GM12891 (cell line): ENCODE measurements at regions not wholly inside any gene's neighbourhood (a gene's known extent, or its start where the extent isn't known, plus 50 kb on each side); places are given as distances from the start of the nearest gene placed in this dataset.

Source experiments
- DNase-seq: peaks from one replicate; pipeline ENCODE4 v3.0.0; 2011; ENCODE audit warnings: low spot score; ENCODE audit not compliant: insufficient read length
- FAIRE-seq: peaks from 2 replicates; lab custom pipeline; 2011; peaks lifted over from hg19 to GRCh38; lab: Jason Lieb, UNC
- PAX5 ChIP-seq: IDR thresholded peaks from 2 replicates; pipeline ENCODE4 v1.6.1; 2011; ENCODE audit warnings: low read length, moderate library complexity, mild to moderate bottlenecking; ENCODE audit not compliant: insufficient read depth, severe bottlenecking
- POLR2A ChIP-seq: IDR thresholded peaks from 2 replicates; pipeline ENCODE4 v1.6.1; 2011; ENCODE audit warnings: low read depth, low read length, control low read depth
- POLR2AphosphoS5 ChIP-seq: IDR thresholded peaks from 2 replicates; pipeline ENCODE4 v1.6.1; 2011; ENCODE audit warnings: low read depth, low read length, control low read depth
- POU2F2 ChIP-seq: IDR thresholded peaks from 2 replicates; pipeline ENCODE4 v1.6.1; 2011; ENCODE audit warnings: low read depth, mild to moderate bottlenecking, control low read depth, low read length, moderate library complexity
- SPI1 ChIP-seq: IDR thresholded peaks from 2 replicates; pipeline ENCODE4 v1.6.1; 2011; ENCODE audit warnings: low read depth, low read length, control low read depth
- TAF1 ChIP-seq: IDR thresholded peaks from 2 replicates; pipeline ENCODE4 v1.6.1; 2011; ENCODE audit warnings: low read depth, low read length, control low read depth

DNA sequence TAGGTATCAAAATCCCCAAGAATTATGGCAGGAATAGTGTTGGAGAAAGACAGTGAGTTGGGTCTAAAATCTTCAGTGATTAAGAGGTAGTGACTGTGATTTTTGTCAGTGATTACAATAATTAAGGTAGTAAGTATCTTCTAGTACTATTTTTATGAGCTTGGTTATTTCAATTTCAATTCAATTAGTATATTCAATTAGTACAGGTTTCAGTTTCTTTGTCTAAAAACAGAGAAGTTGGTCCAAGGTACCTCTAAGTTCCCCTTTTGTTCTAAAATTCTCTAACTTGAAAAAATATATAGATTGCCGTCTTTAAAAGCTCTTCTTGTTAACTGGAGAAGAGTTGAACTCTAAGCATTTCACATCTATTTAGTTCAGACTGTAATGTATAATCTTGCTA, 82.9 kb downstream of the OTUD1 start:
- TF ChIP-seq POU2F2 (no peak), POLR2A (no peak), POLR2AphosphoS5 (no peak), SPI1 (no peak), TAF1 (no peak), PAX5 (no peak)
- DNase-seq (no peak), FAIRE-seq (no peak)

DNA sequence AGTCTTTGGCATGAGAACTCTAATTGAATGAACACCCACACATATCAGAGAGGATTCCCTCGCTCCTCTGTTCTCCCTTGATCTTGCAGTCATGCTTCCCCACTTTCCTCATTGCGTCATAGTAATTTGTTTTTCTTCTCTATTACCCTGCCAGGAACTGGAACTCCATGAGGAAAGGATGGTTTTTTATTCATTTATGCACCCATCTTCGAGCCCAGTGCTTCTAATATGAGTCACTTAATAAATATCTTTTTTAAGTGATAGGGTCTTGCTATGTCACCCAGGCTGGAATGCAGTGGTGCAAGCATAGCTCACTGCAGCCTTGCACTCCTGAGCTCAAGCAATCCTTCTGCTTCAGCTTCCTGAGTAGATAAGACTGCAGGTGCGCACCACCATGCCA, 83.5 kb downstream of the OTUD1 start:
- no peak for DNase-seq
- FAIRE-seq: no peak
- TF ChIP-seq SPI1 (no peak), POU2F2 (no peak), POLR2A (no peak), TAF1 (no peak)

DNA sequence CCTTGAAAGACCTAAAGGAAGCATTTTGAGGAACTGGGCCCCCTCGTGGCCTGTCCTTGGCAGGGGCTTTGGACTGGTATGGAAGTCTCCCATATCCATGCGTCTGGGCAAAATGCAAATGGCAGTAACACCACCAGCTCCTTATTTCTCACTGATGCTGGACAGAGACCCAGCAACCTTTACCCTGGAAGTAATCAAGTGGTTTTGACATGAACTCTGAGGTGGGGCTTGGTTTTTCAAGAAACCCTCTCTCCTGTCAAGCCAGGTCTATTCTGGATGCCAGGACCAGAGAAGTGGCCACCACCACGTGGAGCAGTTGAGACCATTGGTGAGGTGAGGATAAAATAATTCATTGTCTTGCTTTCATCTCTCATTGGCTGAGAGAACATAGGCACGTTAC, 84.4 kb downstream of the OTUD1 start:
- FAIRE-seq: no peak
- TF ChIP-seq PAX5 (no peak), POU2F2 (no peak), SPI1 (0 out of 2 replicates have a peak, but pooled peaks have one; percentile 4), TAF1 (no peak), POLR2AphosphoS5 (no peak)
- no peak for DNase-seq

DNA sequence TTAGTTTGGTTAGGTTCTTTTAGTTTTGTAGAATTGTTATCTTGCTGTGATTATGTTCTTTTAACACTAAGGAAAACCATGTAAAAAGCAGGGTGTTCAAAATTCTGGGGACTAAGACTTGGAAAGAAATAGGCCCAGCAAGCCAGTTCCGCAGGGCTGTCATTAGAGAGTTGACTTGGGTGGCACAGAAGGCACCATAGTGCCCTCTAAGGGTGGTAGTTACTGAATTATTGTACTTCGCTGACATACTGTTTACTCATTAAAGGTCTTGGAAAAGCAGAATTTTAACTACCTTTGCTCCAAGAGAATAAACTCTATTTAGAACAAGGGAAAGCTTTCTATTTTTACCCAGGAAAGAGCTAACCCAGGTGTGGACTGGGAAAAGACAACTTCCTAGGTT, 86.5 kb downstream of the OTUD1 start:
- peak; percentile 9 for FAIRE-seq
- TF ChIP-seq TAF1 (no peak), POLR2AphosphoS5 (no peak), POU2F2 (no peak), PAX5 (no peak), SPI1 (no peak), POLR2A (no peak)
- no peak for DNase-seq

DNA sequence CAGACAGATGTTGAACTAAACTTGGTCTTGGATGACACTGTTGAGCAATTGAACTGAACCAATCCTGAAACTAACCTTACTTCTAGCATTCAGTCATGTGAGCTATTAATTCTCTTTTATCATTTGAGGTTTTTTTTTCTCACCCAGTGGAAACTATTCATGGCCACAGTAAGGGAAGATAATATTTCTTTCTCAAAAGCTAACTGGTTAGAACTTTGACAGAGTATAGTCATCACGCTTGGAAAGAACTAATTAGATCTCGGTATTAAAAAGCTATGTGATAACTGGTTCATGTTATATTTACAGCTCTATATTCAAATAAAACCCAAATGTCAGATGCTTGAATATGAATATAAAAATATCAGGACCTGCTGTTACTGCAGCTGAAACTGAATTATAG, 89.5 kb downstream of the OTUD1 start:
- TF ChIP-seq TAF1 (no peak), PAX5 (no peak), SPI1 (no peak), POLR2A (no peak), POU2F2 (no peak), POLR2AphosphoS5 (no peak)
- FAIRE-seq (no peak), DNase-seq (no peak)

DNA sequence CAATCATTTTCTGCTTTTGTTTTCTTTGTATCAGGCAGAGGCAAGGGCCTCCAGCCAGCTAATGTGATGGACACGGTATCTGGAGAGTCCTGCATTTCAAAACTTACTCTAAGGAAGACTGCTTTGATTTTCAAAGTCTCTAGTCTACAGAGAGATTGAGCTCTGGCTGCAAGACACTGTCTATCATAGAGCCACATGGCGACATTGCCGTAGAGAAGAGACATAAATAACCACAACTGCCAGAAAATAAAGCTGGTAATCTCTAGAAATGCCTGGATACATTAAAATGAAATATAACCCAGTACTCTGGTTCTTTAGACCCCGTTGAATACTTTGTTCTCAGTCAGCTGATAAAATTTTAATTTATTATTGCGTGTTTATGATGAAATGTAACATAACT, 90.8 kb downstream of the OTUD1 start:
- FAIRE-seq (no peak), DNase-seq (no peak)
- TF ChIP-seq POLR2A (no peak), PAX5 (no peak), TAF1 (no peak), SPI1 (no peak), POU2F2 (no peak), POLR2AphosphoS5 (no peak)

DNA sequence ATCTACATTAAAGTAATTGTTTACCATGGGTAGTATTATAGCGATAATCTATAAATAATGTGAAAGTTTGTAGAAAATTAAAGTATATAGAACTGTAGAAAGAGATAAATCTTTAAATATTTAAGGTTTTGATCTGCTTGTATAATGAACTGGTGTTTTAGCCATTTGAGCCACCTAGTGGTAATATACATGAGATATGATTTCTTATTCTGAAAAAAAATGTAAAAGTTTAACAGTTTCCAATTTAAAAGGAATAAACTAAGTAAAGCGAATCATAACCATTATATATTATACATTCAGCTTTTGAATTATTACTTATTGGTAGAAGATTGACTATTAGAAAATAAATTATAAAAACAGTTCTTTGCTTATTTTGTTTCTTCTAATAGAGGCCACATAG, 91.2 kb downstream of the OTUD1 start:
- DNase-seq: no peak
- no peak for FAIRE-seq
- TF ChIP-seq POLR2AphosphoS5: no peak

DNA sequence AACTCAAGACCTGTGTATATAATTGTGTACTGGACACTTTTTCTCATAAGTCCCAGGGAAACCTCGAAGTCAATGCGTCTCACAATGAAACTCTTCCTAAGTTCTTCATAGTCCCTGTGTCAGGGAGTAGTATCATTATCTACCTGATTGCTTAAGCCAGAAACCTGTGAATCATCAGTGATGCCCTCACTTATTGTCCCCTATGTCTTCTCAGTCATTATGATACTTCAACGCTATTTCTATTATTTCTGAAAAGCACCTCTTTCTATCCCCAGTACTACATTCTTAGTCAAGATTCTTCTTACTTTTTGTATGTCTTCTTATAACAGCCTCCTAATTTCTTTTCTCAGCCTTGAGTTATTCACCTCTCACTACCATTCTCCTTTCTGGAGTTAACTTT, 94.3 kb downstream of the OTUD1 start:
- TF ChIP-seq TAF1: no peak
- no peak for TF ChIP-seq POLR2AphosphoS5
- no peak for TF ChIP-seq SPI1
- no peak for TF ChIP-seq POU2F2
- no peak for TF ChIP-seq PAX5
- no peak for TF ChIP-seq POLR2A
- DNase-seq (no peak), FAIRE-seq (no peak)

DNA sequence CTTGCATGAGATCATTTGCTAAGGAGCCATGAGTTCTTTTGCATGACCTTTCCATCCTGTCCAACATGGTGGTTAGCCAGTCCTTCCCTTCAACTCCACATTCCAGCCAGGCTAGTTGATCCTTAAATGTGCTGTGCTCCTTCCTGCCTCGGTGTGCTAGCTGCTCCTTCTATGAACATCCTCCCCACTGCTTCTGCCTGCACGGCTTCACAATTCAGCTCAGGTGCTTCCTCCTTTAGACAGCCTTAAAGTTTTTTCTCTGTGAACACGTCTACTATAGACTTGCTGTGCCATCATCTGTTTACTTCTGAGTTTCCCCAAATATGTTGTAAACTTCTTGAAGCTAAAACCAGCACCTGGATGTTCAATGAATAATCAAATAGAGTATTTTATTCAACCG, 95.5 kb downstream of the OTUD1 start:
- DNase-seq: no peak
- FAIRE-seq: no peak
- TF ChIP-seq PAX5 (no peak), POU2F2 (no peak), POLR2A (no peak), POLR2AphosphoS5 (no peak)

DNA sequence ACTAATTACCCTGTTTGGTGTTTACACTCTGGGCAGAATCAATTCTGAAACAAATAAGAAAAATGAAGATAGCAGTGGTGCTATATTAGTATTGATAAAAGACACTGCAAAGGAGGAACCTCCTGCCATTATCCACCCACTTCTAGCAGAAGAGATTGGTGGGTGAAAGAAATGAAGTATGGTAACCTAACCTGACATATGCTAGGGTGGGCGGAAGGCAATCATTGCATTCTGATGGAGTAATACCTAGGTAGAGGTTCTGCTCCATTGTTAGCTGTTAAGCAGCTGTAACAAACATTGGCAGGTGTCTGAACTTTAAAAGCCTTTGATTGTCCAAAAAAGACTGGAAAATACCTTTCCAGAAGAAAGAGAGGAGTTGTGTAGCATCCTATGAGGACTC, 95.9 kb downstream of the OTUD1 start:
- TF ChIP-seq POLR2A: no peak

DNA sequence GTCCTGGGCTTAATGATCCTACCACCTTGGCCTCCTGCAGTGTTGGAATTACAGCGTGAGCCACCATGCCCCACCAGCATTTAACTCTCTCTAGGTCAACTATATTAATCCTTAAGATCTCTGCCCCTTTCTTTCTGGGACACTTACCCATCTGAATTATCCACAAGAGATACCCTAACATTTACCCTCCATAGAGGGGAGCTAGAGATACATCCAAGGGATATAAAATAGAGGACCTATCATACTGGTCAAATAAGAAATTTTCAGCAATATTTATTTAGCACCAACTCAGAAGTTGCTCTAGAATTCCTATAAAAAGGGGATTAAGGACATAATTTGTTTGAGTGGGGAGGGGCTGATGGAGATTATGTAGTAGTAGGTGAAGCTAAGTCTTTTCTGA, 96.5 kb downstream of the OTUD1 start:
- TF ChIP-seq SPI1: no peak
- TF ChIP-seq PAX5: no peak
- TF ChIP-seq TAF1: no peak
- TF ChIP-seq POLR2AphosphoS5: no peak
- no peak for TF ChIP-seq POU2F2
- FAIRE-seq (no peak), DNase-seq (no peak)

More for the DNA sequence above, 95.9 kb downstream of the OTUD1 start:
- FAIRE-seq (no peak), DNase-seq (no peak)

DNA sequence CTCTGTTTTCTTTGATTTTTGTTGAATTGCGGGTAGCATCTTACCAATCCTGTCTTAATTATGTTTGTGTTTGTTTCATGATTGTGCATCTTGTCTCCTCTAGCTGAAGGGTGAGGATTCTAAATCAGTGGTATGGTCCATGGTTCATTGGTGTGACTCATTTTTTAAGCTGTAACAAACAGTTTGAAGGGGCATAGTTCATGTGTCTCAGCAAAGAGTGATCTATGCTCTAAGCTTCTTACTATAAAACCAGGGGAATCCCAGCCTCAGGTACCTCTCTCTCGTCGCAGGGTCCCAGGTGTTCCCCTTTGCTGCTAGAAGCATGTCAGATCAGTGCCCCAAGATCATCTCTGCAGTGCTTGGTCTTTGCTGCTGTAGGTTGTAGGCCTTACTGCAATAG, 100.1 kb downstream of the OTUD1 start:
- no peak for TF ChIP-seq POLR2A
- no peak for TF ChIP-seq POLR2AphosphoS5
- TF ChIP-seq PAX5: no peak
- TF ChIP-seq POU2F2: no peak
- TF ChIP-seq SPI1: no peak
- TF ChIP-seq TAF1: no peak

More for the DNA sequence above, 100.1 kb downstream of the OTUD1 start:
- DNase-seq: no peak
- no peak for FAIRE-seq
